Neural cell (in vitro differentiated cells): ENCODE measurements at regions not wholly inside any gene's neighbourhood (a gene's known extent, or its start where the extent isn't known, plus 50 kb on each side); places are given as distances from the start of the nearest gene placed in this dataset.

Source experiments
- H2AFZ ChIP-seq: fragments of 200-600, 300-800 bp; sonication (generic), shearing (Covaris generic); 2 replicates; pipeline ENCODE4 v1.6.0; 2014; ENCODE audit warnings: low read depth, mild to moderate bottlenecking, antibody characterized with exemption, low read length, moderate library complexity
- H3F3A ChIP-seq: fragments of 200-600 bp; shearing (Covaris generic); 2 replicates; pipeline ENCODE4 v1.6.1; 2016; ENCODE audit warnings: mild to moderate bottlenecking, moderate library complexity, mixed read lengths, antibody characterized with exemption, low read length; ENCODE audit not compliant: insufficient read depth, poor library complexity, severe bottlenecking
- H3K27ac ChIP-seq: fragments of 200-600, 300-800 bp; sonication (generic), shearing (Covaris generic); 2 replicates; pipeline ENCODE4 v1.5.1; 2014; ENCODE audit warnings: mild to moderate bottlenecking, low read length, moderate library complexity
- H3K27me3 ChIP-seq: fragments of 300-800, 200-600 bp; sonication (generic), shearing (Covaris generic); 2 replicates; pipeline ENCODE4 v1.6.0; 2014; ENCODE audit warnings: mild to moderate bottlenecking, low read depth, low read length, moderate library complexity; ENCODE audit not compliant: insufficient read depth
- H3K36me3 ChIP-seq: fragments of 300-800, 200-600 bp; sonication (generic), shearing (Covaris generic); 2 replicates; pipeline ENCODE4 v1.5.1; 2014; ENCODE audit warnings: mild to moderate bottlenecking, antibody characterized with exemption, low read length, moderate library complexity; ENCODE audit not compliant: insufficient read depth
- H3K4me2 ChIP-seq: fragments of 300-800, 200-600 bp; sonication (generic), shearing (Covaris generic); 2 replicates; pipeline ENCODE4 v1.6.0; 2014; ENCODE audit warnings: mild to moderate bottlenecking, low read length
- H3K4me3 ChIP-seq: fragments of 300-800, 200-600 bp; sonication (generic), shearing (Covaris generic); 2 replicates; pipeline ENCODE4 v1.5.1; 2014; ENCODE audit warnings: mild to moderate bottlenecking, low read length, moderate library complexity
- H3K79me2 ChIP-seq: fragments of 200-600 bp; shearing (Covaris generic); replicated peaks from 2 replicates; pipeline ENCODE4 v1.6.0; 2014; ENCODE audit warnings: mild to moderate bottlenecking, low read length, moderate library complexity; ENCODE audit not compliant: insufficient read depth
- H3K9ac ChIP-seq: fragments of 300-800, 200-600 bp; sonication (generic), shearing (Covaris generic); 2 replicates; pipeline ENCODE4 v1.6.1; 2016; ENCODE audit warnings: mild to moderate bottlenecking, low read length, mixed read lengths
- H3K9me2 ChIP-seq: fragments of 200-600 bp; shearing (Covaris generic); 2 replicates; pipeline ENCODE4 v1.6.1; 2016; ENCODE audit warnings: mild to moderate bottlenecking, low read length, mixed read lengths; ENCODE audit not compliant: insufficient read depth
- H3K9me3 ChIP-seq: fragments of 200-600, 300-800 bp; sonication (generic), shearing (Covaris generic); 2 replicates; pipeline ENCODE4 v1.6.1; 2016; ENCODE audit warnings: mild to moderate bottlenecking, mixed run types, low read length, moderate library complexity, mixed read lengths
- H4K20me1 ChIP-seq: fragments of 200-600 bp; shearing (Covaris generic); 2 replicates; pipeline ENCODE4 v1.6.1; 2016; ENCODE audit warnings: mild to moderate bottlenecking, mixed run types; ENCODE audit not compliant: insufficient read depth
- EP300 ChIP-seq: fragments of 450-650 bp; conservative IDR thresholded peaks from 2 replicates; pipeline ENCODE4 v1.6.1; 2014; ENCODE audit warnings: antibody characterized with exemption, mild to moderate bottlenecking, moderate library complexity; ENCODE audit not compliant: poor library complexity, severe bottlenecking
- EZH2 ChIP-seq: fragments of 200-600, 300-800 bp; shearing (Covaris generic), sonication (generic); IDR thresholded peaks from 2 replicates; pipeline ENCODE4 v1.6.1; 2014; ENCODE audit warnings: antibody characterized with exemption, low read length, borderline replicate concordance, mild to moderate bottlenecking; ENCODE audit not compliant: insufficient read depth, poor library complexity, severe bottlenecking
- MXI1 ChIP-seq: fragments of 450-650 bp; conservative IDR thresholded peaks from 2 replicates; pipeline ENCODE4 v1.6.1; 2014; ENCODE audit warnings: antibody characterized with exemption, mild to moderate bottlenecking; ENCODE audit not compliant: poor library complexity, severe bottlenecking
- POLR2AphosphoS5 ChIP-seq: IDR thresholded peaks from 2 replicates; pipeline ENCODE4 v1.6.1; 2012
- RAD21 ChIP-seq: fragments of 450-650 bp; conservative IDR thresholded peaks from 2 replicates; pipeline ENCODE4 v1.6.1; 2014; ENCODE audit warnings: antibody characterized with exemption, mild to moderate bottlenecking, moderate library complexity
- SMC3 ChIP-seq: fragments of 450-650 bp; conservative IDR thresholded peaks from 2 replicates; pipeline ENCODE4 v1.6.1; 2014; ENCODE audit warnings: antibody characterized with exemption, mild to moderate bottlenecking, moderate library complexity; ENCODE audit not compliant: poor library complexity
- TAF1 ChIP-seq: IDR thresholded peaks from 2 replicates; pipeline ENCODE4 v1.6.1; 2012; ENCODE audit warnings: low read depth
- TF ChIP-seq, protein P1 (sequence below): fragments of 450-650 bp; IDR thresholded peaks from 2 replicates; pipeline ENCODE4 v1.5.1; 2014; ENCODE audit warnings: antibody characterized with exemption, mild to moderate bottlenecking, moderate library complexity; ENCODE audit not compliant: poor library complexity, severe bottlenecking
- TF ChIP-seq, protein P2 (sequence below): IDR thresholded peaks from 2 replicates; pipeline ENCODE4 v1.6.1; 2012; ENCODE audit warnings: borderline replicate concordance

DNA sequence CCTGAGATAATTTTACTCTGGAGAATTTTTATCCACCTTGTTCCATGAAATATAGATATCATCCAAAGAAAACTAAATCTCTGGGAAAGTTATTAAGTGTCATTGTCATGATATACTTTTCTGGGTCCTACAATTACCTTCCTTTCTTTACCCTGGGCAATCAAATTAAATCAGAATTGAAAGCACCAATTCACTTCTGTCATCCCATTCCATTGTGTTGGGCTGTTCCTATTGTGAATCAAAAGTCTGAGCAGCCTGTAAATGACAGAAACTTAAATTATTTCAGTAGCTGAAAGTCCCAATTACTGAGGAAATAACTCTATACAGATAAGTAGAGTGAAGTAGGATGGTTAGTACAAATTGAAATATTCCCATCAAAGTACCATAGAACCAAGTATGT is 1284.2 kb downstream of the EFNB2 start:
- H4K20me1 ChIP-seq: no peaks in the 10 kb centered on the region
- H3K27ac ChIP-seq: no peak overlapping the region
- no peak overlapping the region for H2AFZ ChIP-seq
- no peaks in the 10 kb centered on the region for H3F3A ChIP-seq
- H3K79me2 ChIP-seq: no peaks in the 10 kb centered on the region
- no peaks in the 10 kb centered on the region for H3K36me3 ChIP-seq
- no peak overlapping the region for H3K4me2 ChIP-seq
- H3K27me3 ChIP-seq: no peaks in the 10 kb centered on the region
- no peaks in the 10 kb centered on the region for H3K9me2 ChIP-seq
- H3K4me3 ChIP-seq: no peak overlapping the region
- peaks cover 3% of the 10 kb centered on the region for H3K9me3 ChIP-seq
- no peak for TF ChIP-seq MXI1
- TF ChIP-seq EP300: peak; percentile 69
- H3K9ac ChIP-seq: no peak overlapping the region

DNA sequence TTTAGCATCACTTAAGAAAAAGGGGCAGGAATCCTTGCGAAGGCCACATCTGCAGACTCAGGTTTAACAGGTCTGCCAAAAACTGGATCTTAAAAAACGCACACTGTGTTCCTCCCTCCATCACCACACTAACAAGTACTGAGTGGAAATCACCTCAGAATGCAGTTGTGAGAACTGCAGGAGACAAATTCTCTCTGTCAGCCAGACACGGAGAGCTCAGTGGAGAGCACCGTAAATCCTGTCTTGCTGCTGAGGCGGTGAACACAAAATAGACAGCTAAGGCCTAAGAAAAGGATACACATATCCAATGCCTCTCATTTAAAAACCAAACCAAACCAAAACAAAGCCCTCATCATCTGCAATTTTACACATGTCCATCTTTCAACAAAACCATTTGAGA is 1287.6 kb downstream of the EFNB2 start:
- H3K36me3 ChIP-seq: no peaks in the 10 kb centered on the region
- H4K20me1 ChIP-seq: no peaks in the 10 kb centered on the region
- no peak overlapping the region for H3K4me2 ChIP-seq
- no peak overlapping the region for H3K9ac ChIP-seq
- H3K9me2 ChIP-seq: no peaks in the 10 kb centered on the region
- H3K27ac ChIP-seq: no peak overlapping the region
- H3F3A ChIP-seq: no peaks in the 10 kb centered on the region
- H3K4me3 ChIP-seq: no peak overlapping the region
- H3K9me3 ChIP-seq: peaks cover 3% of the 10 kb centered on the region
- H3K79me2 ChIP-seq: no peaks in the 10 kb centered on the region
- H2AFZ ChIP-seq: no peak overlapping the region
- no peak for TF ChIP-seq TAF1
- TF ChIP-seq, protein P1, sequence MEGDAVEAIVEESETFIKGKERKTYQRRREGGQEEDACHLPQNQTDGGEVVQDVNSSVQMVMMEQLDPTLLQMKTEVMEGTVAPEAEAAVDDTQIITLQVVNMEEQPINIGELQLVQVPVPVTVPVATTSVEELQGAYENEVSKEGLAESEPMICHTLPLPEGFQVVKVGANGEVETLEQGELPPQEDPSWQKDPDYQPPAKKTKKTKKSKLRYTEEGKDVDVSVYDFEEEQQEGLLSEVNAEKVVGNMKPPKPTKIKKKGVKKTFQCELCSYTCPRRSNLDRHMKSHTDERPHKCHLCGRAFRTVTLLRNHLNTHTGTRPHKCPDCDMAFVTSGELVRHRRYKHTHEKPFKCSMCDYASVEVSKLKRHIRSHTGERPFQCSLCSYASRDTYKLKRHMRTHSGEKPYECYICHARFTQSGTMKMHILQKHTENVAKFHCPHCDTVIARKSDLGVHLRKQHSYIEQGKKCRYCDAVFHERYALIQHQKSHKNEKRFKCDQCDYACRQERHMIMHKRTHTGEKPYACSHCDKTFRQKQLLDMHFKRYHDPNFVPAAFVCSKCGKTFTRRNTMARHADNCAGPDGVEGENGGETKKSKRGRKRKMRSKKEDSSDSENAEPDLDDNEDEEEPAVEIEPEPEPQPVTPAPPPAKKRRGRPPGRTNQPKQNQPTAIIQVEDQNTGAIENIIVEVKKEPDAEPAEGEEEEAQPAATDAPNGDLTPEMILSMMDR: no peak
- TF ChIP-seq POLR2AphosphoS5: no peak
- TF ChIP-seq, protein P2, sequence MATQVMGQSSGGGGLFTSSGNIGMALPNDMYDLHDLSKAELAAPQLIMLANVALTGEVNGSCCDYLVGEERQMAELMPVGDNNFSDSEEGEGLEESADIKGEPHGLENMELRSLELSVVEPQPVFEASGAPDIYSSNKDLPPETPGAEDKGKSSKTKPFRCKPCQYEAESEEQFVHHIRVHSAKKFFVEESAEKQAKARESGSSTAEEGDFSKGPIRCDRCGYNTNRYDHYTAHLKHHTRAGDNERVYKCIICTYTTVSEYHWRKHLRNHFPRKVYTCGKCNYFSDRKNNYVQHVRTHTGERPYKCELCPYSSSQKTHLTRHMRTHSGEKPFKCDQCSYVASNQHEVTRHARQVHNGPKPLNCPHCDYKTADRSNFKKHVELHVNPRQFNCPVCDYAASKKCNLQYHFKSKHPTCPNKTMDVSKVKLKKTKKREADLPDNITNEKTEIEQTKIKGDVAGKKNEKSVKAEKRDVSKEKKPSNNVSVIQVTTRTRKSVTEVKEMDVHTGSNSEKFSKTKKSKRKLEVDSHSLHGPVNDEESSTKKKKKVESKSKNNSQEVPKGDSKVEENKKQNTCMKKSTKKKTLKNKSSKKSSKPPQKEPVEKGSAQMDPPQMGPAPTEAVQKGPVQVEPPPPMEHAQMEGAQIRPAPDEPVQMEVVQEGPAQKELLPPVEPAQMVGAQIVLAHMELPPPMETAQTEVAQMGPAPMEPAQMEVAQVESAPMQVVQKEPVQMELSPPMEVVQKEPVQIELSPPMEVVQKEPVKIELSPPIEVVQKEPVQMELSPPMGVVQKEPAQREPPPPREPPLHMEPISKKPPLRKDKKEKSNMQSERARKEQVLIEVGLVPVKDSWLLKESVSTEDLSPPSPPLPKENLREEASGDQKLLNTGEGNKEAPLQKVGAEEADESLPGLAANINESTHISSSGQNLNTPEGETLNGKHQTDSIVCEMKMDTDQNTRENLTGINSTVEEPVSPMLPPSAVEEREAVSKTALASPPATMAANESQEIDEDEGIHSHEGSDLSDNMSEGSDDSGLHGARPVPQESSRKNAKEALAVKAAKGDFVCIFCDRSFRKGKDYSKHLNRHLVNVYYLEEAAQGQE: no peak
- TF ChIP-seq SMC3: no peak
- no peak for TF ChIP-seq MXI1
- no peak for TF ChIP-seq EZH2
- no peak for TF ChIP-seq EP300
- no peak for TF ChIP-seq RAD21
- H3K27me3 ChIP-seq: no peaks in the 10 kb centered on the region

DNA sequence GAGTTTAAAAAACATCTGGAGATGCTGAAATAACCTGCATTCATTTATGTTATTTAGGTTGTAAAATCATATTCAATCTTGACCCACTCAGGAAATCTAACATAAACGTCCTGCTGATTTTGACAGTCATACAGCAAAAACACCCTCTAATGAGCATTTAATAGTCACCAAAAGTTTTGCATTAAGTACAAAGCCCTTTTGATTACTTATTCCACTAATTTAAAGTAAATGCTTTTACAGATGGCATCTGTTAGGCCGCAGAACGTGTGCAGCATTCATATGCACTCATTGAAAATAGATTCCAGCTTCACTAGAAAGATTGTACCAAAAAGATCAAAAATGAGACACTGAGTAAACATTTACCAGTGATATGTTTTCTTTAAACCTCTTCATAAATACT is 1295.1 kb downstream of the EFNB2 start:
- no peak overlapping the region for H3K9ac ChIP-seq
- H3K4me3 ChIP-seq: no peak overlapping the region
- no peaks in the 10 kb centered on the region for H4K20me1 ChIP-seq
- no peaks in the 10 kb centered on the region for H3K36me3 ChIP-seq
- no peak overlapping the region for H2AFZ ChIP-seq
- TF ChIP-seq, protein P1: no peak
- TF ChIP-seq EZH2 (no peak), MXI1 (no peak), EP300 (no peak), TAF1 (no peak), RAD21 (no peak), SMC3 (no peak), POLR2AphosphoS5 (no peak)
- TF ChIP-seq, protein P2: no peak
- no peak overlapping the region for H3K27ac ChIP-seq
- H3K79me2 ChIP-seq: no peaks in the 10 kb centered on the region
- H3F3A ChIP-seq: no peaks in the 10 kb centered on the region
- no peaks in the 10 kb centered on the region for H3K27me3 ChIP-seq
- no peak overlapping the region for H3K4me2 ChIP-seq
- no peaks in the 10 kb centered on the region for H3K9me2 ChIP-seq
- no peaks in the 10 kb centered on the region for H3K9me3 ChIP-seq
